Large intestine (tissue), 3 donors: ENCODE measurements at regions not wholly inside any gene's neighbourhood (a gene's known extent, or its start where the extent isn't known, plus 50 kb on each side); places are given as distances from the start of the nearest gene placed in this dataset.

Experiments used
- DNase-seq, 2 donors: peaks; one replicate each; pipeline versions ENCODE4 v3.0.0 to v3.0.0-alpha.2; 2013
- H3K27ac ChIP-seq: one replicate; pipeline ENCODE4 v1.5.1; 2013; ENCODE audit warnings: low read length
- H3K27me3 ChIP-seq: 2 replicates; pipeline ENCODE4 v1.6.1; 2013; ENCODE audit warnings: low read length; ENCODE audit not compliant: control insufficient read depth, insufficient read depth
- H3K36me3 ChIP-seq: 2 replicates; pipeline ENCODE4 v1.6.1; 2013; ENCODE audit warnings: low read length; ENCODE audit not compliant: control insufficient read depth, insufficient read depth
- H3K4me1 ChIP-seq: one replicate; pipeline ENCODE4 v1.6.1; 2013; ENCODE audit warnings: low read length; ENCODE audit not compliant: control insufficient read depth, insufficient read depth
- H3K4me3 ChIP-seq: one replicate; pipeline ENCODE4 v1.5.1; 2013; ENCODE audit warnings: low read length
- H3K9me3 ChIP-seq: one replicate; pipeline ENCODE4 v1.6.1; 2013; ENCODE audit warnings: mild to moderate bottlenecking, low read depth, low read length, moderate library complexity; ENCODE audit not compliant: control insufficient read depth
- WGBS: methylation state at CpG from one replicate; pipeline ENCODE4 v1.1.5; 2013; ENCODE audit warnings: low lambda C conversion rate; ENCODE audit not compliant: insufficient coverage; 5-methylcytosine and 5-hydroxymethylcytosine counted together

DNA sequence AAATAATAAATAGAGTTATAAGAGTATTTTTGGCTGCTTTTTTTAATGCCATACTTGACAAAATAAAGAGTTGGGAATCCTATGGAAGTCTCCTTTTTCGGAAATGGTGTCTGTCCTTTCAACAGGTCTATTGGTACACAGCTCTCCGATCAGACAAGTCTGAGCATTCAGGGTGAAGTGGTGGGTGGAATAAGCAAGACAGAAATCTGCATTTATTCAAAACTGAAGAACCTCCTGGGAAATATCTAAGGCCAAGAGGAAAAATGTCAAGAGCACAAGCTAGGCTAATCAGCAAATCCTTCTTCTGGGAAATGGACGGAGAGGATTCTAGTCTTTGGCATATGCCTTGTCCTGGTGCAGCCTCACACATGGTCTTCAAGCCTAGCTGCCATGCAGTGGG, 309.0 kb downstream of the CENPC start:
- Histone ChIP-seq H3K27ac (no peak overlapping the region), H3K4me1 (no peaks in the 10 kb centered on the region), H3K27me3 (no peaks in the 10 kb centered on the region), H3K4me3 (no peak overlapping the region), H3K9me3 (no peaks in the 10 kb centered on the region), H3K36me3 (no peaks in the 10 kb centered on the region)
- no peak for DNase-seq
- 100% methylated on average over 1 of the region's 3 CpGs for WGBS

DNA sequence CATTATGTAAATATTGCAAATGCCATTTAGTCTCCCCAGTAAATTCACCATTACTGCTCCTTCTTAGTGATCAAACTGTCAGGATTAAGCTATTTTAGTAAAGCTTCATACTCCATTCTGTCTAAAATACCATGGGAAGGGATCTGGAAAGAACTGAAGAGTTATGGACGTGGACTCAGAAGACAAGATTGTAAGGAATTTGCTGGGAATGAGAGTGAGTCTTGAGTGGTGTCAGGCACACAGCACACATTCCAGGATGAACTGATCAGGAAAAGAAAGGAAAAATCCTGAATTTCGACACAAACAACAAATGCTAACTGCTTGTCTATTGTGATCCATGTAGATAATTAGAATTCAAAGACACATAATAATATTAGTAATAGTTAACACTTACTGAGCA, 311.0 kb downstream of the CENPC start:
- Histone ChIP-seq H3K27ac (no peak overlapping the region), H3K27me3 (no peaks in the 10 kb centered on the region), H3K4me1 (no peaks in the 10 kb centered on the region), H3K9me3 (no peaks in the 10 kb centered on the region), H3K36me3 (no peaks in the 10 kb centered on the region), H3K4me3 (no peak overlapping the region)
- WGBS, result 67% methylated on average over 1 of the region's 2 CpGs
- no peak for DNase-seq

DNA sequence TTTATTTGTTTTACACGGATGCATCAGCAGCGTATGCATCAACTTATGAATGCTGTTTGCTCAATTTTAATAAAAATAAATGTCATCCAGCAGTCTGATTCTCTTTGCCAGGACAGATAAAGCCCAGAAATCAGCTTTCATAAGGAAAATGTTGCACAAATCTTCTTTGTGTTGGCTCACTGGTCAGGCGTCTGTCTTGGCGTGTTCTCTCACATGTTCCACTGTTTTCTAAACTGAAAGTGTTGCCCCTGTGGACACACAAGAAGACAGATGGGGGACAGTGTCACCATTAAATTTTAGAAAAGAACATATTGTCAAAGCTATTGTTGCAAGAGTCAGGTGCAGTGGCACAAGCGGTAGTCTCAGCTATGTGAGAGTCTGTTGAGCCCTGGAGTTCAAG, 316.2 kb downstream of the CENPC start:
- no peaks in the 10 kb centered on the region for H3K36me3 ChIP-seq
- H3K27ac ChIP-seq, result no peak overlapping the region
- no peaks in the 10 kb centered on the region for H3K4me1 ChIP-seq
- no peaks in the 10 kb centered on the region for H3K9me3 ChIP-seq
- WGBS, result 79% methylated on average over 2 of the region's 5 CpGs
- H3K27me3 ChIP-seq, result no peaks in the 10 kb centered on the region
- no peak for DNase-seq
- no peak overlapping the region for H3K4me3 ChIP-seq

DNA sequence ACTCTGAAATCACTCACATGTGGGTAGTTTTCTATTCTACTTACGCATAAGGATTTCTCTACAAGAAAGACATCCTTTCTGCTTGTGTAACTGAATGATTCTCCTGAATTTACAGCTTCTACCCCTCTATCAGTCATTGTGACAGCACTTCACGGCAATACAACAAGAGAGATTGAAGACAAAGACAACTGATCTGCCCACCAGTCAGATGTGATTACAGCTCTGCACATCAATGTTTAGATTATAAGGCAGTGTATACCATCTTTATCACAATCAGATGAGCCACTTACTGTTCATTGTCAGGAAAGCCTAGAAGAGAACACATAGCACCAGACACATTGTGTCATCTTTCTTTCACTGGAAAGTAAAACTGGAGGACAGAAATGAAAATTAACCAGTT, 324.4 kb downstream of the CENPC start:
- Histone ChIP-seq H3K36me3 (no peaks in the 10 kb centered on the region), H3K9me3 (no peaks in the 10 kb centered on the region), H3K27me3 (no peaks in the 10 kb centered on the region), H3K4me3 (no peak overlapping the region), H3K27ac (no peak overlapping the region), H3K4me1 (no peaks in the 10 kb centered on the region)
- DNase-seq, result no peak
- WGBS, result no CpG with 5 or more reads among the region's 2 CpGs

DNA sequence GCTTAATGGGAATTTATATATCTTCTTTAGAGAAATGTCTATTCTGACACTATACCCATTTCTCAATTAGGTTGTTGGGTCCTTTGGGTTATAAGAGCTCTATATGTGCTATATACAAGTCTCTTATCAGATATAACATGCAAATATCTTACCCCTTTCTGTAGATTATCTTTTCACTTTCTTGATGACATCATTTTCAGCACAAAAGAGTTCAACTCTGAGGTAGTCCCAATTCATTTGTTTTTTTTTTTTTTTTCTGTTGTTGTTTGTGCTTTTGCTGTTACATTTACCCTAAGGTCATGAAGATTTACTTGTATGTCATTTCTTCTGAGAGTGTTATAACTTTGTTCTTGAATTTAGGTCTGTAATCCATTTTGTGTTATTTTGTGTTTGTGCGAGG, 326.4 kb downstream of the CENPC start:
- H3K4me1 ChIP-seq, result no peaks in the 10 kb centered on the region
- WGBS, result no CpG with 5 or more reads among the region's 1 CpG

DNA sequence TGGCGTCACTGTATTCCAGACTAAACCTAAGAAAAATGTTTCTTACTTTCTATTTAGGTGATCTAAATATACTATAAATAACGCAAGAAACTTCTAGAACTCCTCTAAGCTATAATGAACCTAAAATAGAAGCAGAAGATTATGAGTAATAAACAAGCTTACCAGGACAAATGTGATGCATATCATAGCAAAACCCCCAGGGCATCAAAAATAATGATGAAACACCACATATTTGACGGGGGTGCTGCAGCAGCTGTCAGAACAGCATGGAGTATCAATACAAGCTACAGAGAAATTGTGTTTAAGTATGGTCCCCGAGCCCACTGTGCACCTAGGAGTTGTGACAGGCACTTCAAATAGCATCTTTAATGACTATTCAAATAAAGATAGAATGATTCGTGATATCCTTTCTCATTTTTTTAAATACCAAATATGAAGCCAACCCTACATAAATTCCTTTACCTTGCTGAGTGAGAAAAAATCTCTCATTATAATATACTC, 337.3 kb downstream of the CENPC start:
- no peak overlapping the region for H3K4me3 ChIP-seq
- H3K27me3 ChIP-seq, result no peaks in the 10 kb centered on the region
- H3K4me1 ChIP-seq, result no peaks in the 10 kb centered on the region
- DNase-seq, result no peak
- no peaks in the 10 kb centered on the region for H3K9me3 ChIP-seq
- H3K36me3 ChIP-seq, result no peaks in the 10 kb centered on the region
- no peak overlapping the region for H3K27ac ChIP-seq
- 65% methylated on average over 3 of the region's 5 CpGs for WGBS

More for the DNA sequence above, 326.4 kb downstream of the CENPC start:
- no peaks in the 10 kb centered on the region for H3K9me3 ChIP-seq
- no peak for DNase-seq
- H3K36me3 ChIP-seq, result no peaks in the 10 kb centered on the region
- H3K4me3 ChIP-seq, result no peak overlapping the region
- no peaks in the 10 kb centered on the region for H3K27me3 ChIP-seq
- no peak overlapping the region for H3K27ac ChIP-seq

DNA sequence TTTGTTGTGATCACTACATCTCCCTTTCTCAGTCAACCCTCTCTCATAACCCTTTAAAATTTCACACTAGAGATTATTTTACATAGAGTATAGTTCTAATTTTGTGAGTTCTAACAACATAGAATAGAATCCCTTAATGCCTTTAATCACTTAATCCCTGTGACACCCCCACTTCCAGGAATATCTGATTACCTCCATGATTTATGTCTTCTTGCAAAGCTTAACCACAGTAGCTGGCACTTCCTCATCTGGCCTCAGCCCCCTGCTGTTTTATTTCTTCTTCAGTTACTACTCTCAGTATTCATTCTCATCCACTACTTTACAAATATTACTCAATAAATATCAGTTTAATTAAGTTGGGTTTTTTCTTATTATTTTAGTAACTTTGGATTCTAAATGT, 340.9 kb downstream of the CENPC start:
- Histone ChIP-seq H3K27ac (no peak overlapping the region), H3K4me1 (no peaks in the 10 kb centered on the region), H3K27me3 (no peaks in the 10 kb centered on the region), H3K9me3 (no peaks in the 10 kb centered on the region), H3K4me3 (no peak overlapping the region), H3K36me3 (no peaks in the 10 kb centered on the region)
- DNase-seq, result no peak

DNA sequence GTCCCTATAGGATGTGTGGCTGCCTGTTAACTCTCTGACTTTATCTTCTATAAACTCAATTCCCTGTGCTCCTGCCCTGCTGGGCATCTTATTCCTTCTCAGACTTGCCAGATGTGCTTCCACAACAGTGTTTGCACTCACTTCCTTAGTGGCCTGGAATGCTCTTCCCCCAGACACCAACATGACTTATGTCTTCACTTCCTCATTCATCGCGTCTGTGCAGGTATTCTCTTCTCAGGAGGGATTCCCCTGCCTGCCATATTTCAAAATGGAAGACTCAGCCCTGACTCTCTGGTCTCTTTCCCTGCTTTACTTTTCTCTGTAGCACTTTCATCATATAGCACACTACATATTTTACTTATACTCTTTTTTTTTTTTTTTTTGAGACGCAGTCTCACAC, 344.0 kb downstream of the CENPC start:
- no peaks in the 10 kb centered on the region for H3K27me3 ChIP-seq
- no peaks in the 10 kb centered on the region for H3K36me3 ChIP-seq
- H3K9me3 ChIP-seq, result no peaks in the 10 kb centered on the region
- no peak overlapping the region for H3K27ac ChIP-seq
- no peak for DNase-seq
- H3K4me3 ChIP-seq, result no peak overlapping the region
- WGBS, result 100% methylated on average over 2 of the region's 3 CpGs
- no peaks in the 10 kb centered on the region for H3K4me1 ChIP-seq

DNA sequence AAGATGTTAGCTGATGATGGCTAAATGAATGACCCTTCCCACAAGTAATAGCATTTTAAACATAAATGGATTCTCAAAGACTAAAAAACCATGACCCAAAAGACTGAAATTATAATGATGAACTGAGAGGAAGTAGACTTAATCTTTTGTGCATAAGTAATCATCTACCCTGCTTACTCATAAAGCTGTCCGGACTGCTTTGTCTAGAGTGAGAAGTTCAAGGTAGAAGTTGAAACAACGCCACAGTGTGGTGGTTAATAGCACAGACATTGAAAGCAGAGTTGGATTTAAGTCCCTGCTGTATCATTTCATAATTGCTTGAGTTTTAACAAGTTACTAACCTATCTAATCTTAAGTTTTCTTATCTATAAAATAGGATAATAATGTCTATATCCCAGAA, 346.6 kb downstream of the CENPC start:
- DNase-seq, result no peak

DNA sequence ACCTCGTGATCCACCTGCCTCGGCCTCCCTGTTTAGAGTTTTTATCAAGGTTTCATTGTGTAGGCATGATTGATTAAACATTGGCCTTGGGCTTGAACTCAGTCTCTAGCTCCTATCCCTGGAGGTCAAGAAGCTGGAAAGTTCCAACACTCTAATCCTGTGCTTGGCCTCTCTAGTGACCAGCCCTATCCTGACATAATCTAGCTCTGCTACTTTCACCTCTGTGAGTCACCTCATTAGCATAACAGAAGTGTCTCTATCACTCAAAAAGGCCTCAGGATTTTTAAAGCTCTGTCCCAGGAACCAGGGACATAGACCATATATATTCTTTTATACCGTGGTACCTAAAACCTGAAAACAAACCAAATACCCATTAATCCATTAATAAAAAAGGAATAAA, 377.5 kb downstream of the CENPC start:
- Histone ChIP-seq H3K27ac (no peak overlapping the region), H3K9me3 (no peaks in the 10 kb centered on the region), H3K4me3 (no peak overlapping the region), H3K36me3 (no peaks in the 10 kb centered on the region), H3K27me3 (no peaks in the 10 kb centered on the region), H3K4me1 (no peaks in the 10 kb centered on the region)
- WGBS, result 67% methylated on average over 1 of the region's 3 CpGs
- DNase-seq, result no peak

More for the DNA sequence above, 346.6 kb downstream of the CENPC start:
- WGBS, result no CpG with 5 or more reads among the region's 2 CpGs
- Histone ChIP-seq H3K27me3 (no peaks in the 10 kb centered on the region), H3K36me3 (no peaks in the 10 kb centered on the region), H3K4me1 (no peaks in the 10 kb centered on the region), H3K9me3 (no peaks in the 10 kb centered on the region), H3K4me3 (no peak overlapping the region), H3K27ac (no peak overlapping the region)

DNA sequence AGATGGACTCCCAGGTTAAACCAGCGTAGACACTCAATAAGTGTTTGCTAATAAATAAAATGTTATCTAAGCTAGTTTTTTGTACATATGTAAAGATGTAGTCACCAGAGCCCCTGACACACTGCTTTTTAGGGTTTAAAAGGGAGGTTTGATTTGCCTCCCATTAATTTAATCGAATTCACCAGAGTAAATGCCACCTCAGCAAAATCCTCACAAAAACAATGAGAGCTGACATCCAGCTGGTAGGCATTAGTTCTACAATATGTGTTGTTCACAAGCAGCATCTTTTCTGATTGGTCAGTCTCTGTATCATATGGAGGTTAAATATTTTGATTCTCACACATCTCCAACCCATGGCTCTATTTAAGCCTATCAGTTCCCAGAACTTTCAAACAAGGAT, 382.6 kb downstream of the CENPC start:
- no CpG with 5 or more reads among the region's 2 CpGs for WGBS
- H3K27ac ChIP-seq, result no peak overlapping the region
- H3K9me3 ChIP-seq, result no peaks in the 10 kb centered on the region
- no peaks in the 10 kb centered on the region for H3K27me3 ChIP-seq
- H3K4me3 ChIP-seq, result no peak overlapping the region
- H3K4me1 ChIP-seq, result no peaks in the 10 kb centered on the region
- DNase-seq, result no peak
- no peaks in the 10 kb centered on the region for H3K36me3 ChIP-seq
